ENCODE measurements at regions not wholly inside any gene's neighbourhood (a gene's known extent, or its start where the extent isn't known, plus 50 kb on each side); places are given as distances from the start of the nearest gene placed in this dataset.

- dilution Hi-C loops (cut with MboI; ENCODE audit: extremely low pct_ligation_motif_present, low sequenced_read_pairs), result no loop called here
- Histone ChIP-seq H3K27me3 (ENCODE audit: control insufficient read depth, extremely low read depth, insufficient read depth, low read length) (no peaks in the 10 kb centered on the region), H3K9me1 (ENCODE audit: control insufficient read depth, extremely low read depth, insufficient read depth, low read length) (no peaks in the 10 kb centered on the region), H3K36me3 (ENCODE audit: control insufficient read depth in 2 of 2, extremely low read depth in 1 of 2, insufficient read depth in 2 of 2, low read length in 2 of 2) (no peaks in the 10 kb centered on the region), H3K9me3 (ENCODE audit: control insufficient read depth, low read depth, low read length) (no peaks in the 10 kb centered on the region), H3K9ac (ENCODE audit: control insufficient read depth, extremely low read depth, insufficient read depth, low read length) (no peak overlapping the region), H2AFZ (ENCODE audit: control insufficient read depth, low read length) (no peak overlapping the region), H3K4me1 (ENCODE audit: control insufficient read depth, extremely low read depth, insufficient read depth, low read length) (no peaks in the 10 kb centered on the region), H3K27ac (ENCODE audit: control insufficient read depth, insufficient read depth, low read length) (no peak overlapping the region), H4K20me1 (ENCODE audit: control insufficient read depth, extremely low read depth, insufficient read depth, low read length) (no peaks in the 10 kb centered on the region), H3K4me2 (ENCODE audit: control insufficient read depth, extremely low read depth, insufficient read depth, low read depth, low read length) (no peak overlapping the region), H3K4me3 (ENCODE audit: control insufficient read depth in 2 of 3, extremely low read depth in 1 of 3, insufficient read depth in 2 of 3, low read depth in 1 of 3, low read length in 3 of 3) (no peak overlapping the region), H3K79me2 (ENCODE audit: control insufficient read depth, insufficient read depth, low read length) (no peaks in the 10 kb centered on the region)
- FAIRE-seq (no peak), DNase-seq (ENCODE audit: low read depth, low spot score) (no peak)
- TF ChIP-seq CTCF (optimal IDR thresholded peaks at IDR 0.05 in 1 of 3, IDR thresholded peaks at IDR 0.05 in 1 of 3, conservative IDR thresholded peaks at IDR 0.05 in 1 of 3; ENCODE audit: extremely low read depth in 1 of 3, insufficient read depth in 2 of 3, low read length in 3 of 3) (no peak), EZH2 (IDR thresholded peaks at IDR 0.05; ENCODE audit: low read length) (no peak)
Measured at GRCh38 chr17:5741810-5742209, 157.5 kb upstream of the NLRP1 start.

GRCh38 chr17:5745111-5745813 is 161.0 kb upstream of the NLRP1 start:
- no peaks in the 10 kb centered on the region for H3K79me2 ChIP-seq (ENCODE audit: control insufficient read depth, insufficient read depth, low read length)
- dilution Hi-C loops (cut with MboI; ENCODE audit: extremely low pct_ligation_motif_present, low sequenced_read_pairs), result no loop called here
- no peak for FAIRE-seq
- no peak for TF ChIP-seq EZH2 (IDR thresholded peaks at IDR 0.05; ENCODE audit: low read length)
- TF ChIP-seq CTCF (optimal IDR thresholded peaks at IDR 0.05 in 1 of 3, IDR thresholded peaks at IDR 0.05 in 1 of 3, conservative IDR thresholded peaks at IDR 0.05 in 1 of 3; ENCODE audit: extremely low read depth in 1 of 3, insufficient read depth in 2 of 3, low read length in 3 of 3), result no peak
- no peaks in the 10 kb centered on the region for H4K20me1 ChIP-seq (ENCODE audit: control insufficient read depth, extremely low read depth, insufficient read depth, low read length)
- H3K9me3 ChIP-seq (ENCODE audit: control insufficient read depth, low read depth, low read length), result no peaks in the 10 kb centered on the region
- no peak overlapping the region for H3K9ac ChIP-seq (ENCODE audit: control insufficient read depth, extremely low read depth, insufficient read depth, low read length)
- H3K27me3 ChIP-seq (ENCODE audit: control insufficient read depth, extremely low read depth, insufficient read depth, low read length), result peaks cover 2% of the 10 kb centered on the region
- H2AFZ ChIP-seq (ENCODE audit: control insufficient read depth, low read length), result no peak overlapping the region
- DNase-seq (ENCODE audit: low read depth, low spot score), result no peak
- H3K36me3 ChIP-seq (ENCODE audit: control insufficient read depth in 2 of 2, extremely low read depth in 1 of 2, insufficient read depth in 2 of 2, low read length in 2 of 2), result no peaks in the 10 kb centered on the region
- no peaks in the 10 kb centered on the region for H3K9me1 ChIP-seq (ENCODE audit: control insufficient read depth, extremely low read depth, insufficient read depth, low read length)
- no peaks in the 10 kb centered on the region for H3K4me1 ChIP-seq (ENCODE audit: control insufficient read depth, extremely low read depth, insufficient read depth, low read length)
- H3K4me3 ChIP-seq (ENCODE audit: control insufficient read depth in 2 of 3, extremely low read depth in 1 of 3, insufficient read depth in 2 of 3, low read depth in 1 of 3, low read length in 3 of 3), result no peak overlapping the region
- no peak overlapping the region for H3K4me2 ChIP-seq (ENCODE audit: control insufficient read depth, extremely low read depth, insufficient read depth, low read depth, low read length)
- H3K27ac ChIP-seq (ENCODE audit: control insufficient read depth, insufficient read depth, low read length), result no peak overlapping the region

All from keratinocyte (primary cell).